CD4-positive, alpha-beta T cell treated with Interleukin-6 for 4 hours (primary cell): ENCODE measurements at regions not wholly inside any gene's neighbourhood (a gene's known extent, or its start where the extent isn't known, plus 50 kb on each side); places are given as distances from the start of the nearest gene placed in this dataset.
"Not testable (repeated sequence)": the region's sequence is repeated elsewhere in the genome, so short reads cannot be mapped to it uniquely, and the experiment has no call there.

Experiments used
- DNase-seq: peaks from one replicate; pipeline ENCODE4 v3.0.0-alpha.2; 2020; ENCODE audit warnings: mixed read lengths

DNA sequence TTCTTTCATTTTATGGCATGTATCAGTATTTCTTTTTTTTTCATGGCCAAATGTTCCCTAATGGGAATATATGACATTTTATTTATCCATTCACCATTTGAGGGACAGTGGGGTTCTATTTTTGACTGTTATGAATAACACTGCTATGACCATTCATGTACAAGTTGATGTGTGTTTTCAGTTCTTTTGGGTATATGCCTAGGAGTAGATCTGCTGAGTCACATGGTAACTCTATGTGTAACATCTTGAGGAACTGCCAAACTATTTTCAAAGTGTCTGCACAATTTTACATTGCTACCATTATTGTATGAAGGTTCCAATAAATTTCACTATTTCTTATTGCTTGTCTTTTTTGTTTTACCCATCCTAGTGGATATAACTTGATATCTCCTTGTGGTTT is 223.0 kb downstream of the TANC2 start:
- no peak for DNase-seq

DNA sequence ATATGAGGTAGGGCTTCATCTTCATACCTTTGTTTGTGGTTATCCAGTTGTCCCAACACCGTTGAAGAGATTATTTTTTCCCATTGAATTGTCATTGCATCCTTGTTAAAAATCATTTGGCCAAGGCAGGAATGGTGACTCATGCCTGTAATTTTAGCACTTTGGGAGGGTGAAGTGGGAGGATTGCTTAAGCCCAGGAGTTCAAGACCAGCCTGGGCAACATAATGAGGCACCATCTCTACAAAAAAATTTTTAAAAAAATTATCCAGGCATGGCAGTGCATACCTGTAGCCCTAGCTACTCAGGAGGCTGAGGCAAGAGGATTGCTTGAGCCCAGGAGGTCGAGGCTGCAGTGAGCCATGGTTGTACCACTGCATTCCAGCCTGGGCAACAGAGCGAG is 223.9 kb downstream of the TANC2 start:
- no peak for DNase-seq

GRCh38 chr17:63190821-63191370 is 224.9 kb downstream of the TANC2 start:
- no peak for DNase-seq

GRCh38 chr17:63191610-63192009 is 225.6 kb downstream of the TANC2 start:
- DNase-seq, result no peak

GRCh38 chr17:63193827-63194226 is 227.8 kb downstream of the TANC2 start:
- DNase-seq, result no peak

DNA sequence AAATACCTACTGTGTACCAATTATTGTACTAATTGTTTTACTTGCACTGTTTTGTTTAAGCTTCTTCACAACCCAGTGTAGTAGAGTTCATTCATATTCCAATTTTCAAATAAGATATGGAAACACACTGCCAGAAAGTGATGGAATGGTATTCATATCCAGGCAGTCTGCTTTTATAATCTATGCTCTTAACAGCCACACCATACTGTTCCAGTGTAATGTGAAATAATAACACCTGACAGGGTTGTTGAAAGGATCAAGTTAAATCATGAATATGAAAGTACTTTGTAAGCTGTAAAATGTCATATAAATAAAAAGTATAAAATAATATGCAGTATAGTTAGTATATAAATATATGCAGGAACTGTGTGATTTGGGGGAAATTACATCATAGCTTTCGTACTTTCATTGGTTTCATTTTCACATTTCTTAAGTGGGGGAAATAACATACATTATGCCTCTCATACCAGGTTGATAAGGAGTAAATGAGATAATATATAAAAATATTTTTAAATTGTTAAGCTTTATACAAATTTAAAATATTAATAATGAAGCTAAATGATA is 230.8 kb downstream of the TANC2 start:
- DNase-seq, result no peak

DNA sequence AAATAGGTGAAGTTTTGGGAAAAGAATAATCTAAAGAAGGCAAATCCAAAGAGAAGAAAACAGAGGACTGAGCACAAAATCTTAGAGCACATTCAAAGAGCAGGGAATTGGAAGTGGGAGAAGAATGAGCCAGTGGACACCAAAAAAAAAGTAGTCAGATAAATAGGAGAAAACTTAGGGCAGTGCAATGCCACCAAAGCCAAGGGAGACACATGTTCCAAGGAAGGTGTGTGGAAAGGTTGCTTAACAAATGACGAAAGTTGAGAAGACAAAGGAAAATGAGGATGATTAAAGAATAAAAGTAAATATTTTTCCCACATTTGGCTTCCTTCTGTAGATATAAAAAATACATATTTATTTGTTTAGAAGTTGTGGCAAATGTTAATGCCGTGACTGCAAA is 237.6 kb downstream of the TANC2 start:
- DNase-seq, result no peak

DNA sequence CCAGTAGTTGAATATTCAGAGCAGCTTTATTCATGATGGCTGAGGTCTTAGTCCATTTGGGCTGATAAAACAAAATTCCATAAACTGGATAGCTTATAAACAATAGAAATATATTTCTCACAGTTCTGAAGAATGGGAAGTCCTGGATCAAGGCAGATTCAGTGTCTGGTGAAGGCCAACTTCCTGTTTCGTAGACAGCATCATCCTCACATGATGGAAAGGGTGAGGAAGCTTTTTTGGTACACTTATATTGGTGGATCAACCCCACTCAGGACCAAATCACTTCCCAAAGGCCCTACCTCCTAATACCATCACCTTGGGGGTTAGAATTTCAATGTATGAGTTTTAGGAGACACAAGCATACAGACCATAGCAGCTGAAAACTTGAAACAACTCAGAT is 224.2 kb downstream of the CYB561 start:
- DNase-seq, result no peak

GRCh38 chr17:63222655-63223054 is 223.5 kb downstream of the CYB561 start:
- DNase-seq, result no peak

DNA sequence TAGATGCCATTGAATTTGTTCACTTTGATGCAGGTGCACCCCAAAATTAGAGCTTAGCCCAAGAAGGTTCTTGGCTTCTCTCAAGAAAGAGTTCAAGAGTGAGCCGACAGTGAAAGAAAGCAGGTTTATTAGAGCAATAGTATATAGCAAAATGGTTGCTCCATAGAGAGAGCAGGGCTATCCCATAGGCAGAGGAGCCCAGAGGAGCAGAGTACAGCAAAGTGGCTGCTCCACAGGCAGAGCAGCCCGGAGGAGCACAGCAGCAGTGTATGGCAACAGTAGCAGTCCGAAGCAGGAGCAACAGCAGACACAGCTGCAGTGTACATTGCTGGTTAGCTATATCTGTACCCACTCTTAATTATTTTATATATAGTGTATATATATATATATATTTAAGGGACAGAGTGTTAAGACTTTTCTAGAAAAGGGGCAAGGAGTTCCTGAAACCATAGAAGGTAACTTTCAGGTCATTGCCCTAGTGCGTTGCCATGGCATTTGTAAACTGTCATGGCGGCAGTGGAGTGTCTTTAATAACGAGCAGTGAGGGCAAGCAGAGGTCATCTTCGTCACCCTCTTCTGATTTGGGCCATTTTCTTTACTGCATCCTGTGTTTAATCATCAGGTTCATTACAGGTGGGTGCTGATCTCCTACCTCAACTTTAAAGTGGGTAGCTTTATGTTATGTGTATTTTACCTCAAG is 222.7 kb downstream of the CYB561 start:
- DNase-seq, result no peak

GRCh38 chr17:63224644-63225043 is 221.5 kb downstream of the CYB561 start:
- DNase-seq, result no peak

- DNase-seq, result not testable (repeated sequence)
These were observed 219.4 kb downstream of the CYB561 start for GRCh38 chr17:63226720-63227119.

DNA sequence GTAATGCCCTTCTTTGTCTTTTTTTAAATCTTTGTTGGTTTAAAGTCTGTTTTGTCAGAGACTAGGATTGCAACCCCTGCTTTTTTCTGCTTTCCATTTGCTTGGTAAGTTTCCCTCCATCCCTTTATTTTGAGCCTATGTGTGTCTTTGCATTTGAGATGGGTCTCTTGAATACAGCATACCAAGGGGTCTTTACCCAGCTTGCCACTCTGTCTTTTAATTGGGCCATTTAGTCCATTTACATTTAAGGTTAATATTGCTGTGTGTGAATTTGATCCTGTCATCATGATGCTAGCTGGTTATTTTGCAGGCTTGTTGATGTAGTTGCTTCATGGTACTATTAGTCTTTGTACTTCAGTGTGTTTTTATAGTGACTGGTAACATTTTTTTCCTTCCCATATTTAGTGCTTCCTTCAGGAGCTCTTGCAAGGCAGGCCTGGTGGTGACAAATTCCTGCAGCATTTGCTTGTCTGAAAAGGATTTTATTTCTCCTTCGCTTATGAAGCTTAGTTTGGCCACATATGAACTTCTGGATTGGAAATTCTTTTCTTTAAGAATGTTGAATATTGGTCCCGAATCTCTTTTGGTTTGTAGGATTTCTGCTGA is 215.0 kb downstream of the CYB561 start:
- DNase-seq, result not testable (repeated sequence)

DNA sequence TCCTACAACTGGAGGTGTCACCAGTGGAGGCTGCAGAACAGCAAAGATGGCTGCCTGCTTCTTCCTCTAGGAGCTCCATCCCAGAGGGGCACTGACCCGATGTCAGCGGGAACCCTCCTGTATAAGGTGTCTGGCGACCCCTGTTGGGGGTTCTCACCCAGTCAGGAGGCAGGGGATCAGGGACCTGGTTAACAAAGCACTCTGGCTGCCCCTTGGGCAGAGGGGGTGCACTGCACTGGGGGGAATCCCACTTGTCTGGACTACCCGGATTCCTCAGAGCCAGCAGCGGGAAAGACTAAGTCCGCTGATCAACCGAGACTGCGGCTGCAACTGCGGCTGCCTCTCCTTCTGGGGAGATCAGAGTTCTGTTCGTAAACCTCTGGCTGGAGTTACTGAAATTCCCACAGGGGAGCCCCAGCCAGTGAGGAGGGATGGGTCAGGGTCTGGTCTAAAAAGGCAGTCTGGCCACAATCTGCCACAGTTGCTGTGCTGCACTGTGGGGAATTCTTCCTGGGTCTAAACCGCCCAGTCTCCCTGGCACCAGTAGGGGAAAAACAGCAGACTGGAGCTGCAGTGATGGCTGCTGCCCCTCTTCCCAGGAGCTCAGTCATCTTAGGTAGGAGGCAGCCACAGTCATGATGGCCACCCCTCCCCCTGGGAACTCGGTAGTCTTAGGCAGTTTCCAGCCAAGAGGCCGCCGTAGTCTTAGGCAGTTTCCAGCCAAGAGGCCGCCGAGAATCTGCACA is 213.4 kb downstream of the CYB561 start:
- DNase-seq, result peak; percentile 1

DNA sequence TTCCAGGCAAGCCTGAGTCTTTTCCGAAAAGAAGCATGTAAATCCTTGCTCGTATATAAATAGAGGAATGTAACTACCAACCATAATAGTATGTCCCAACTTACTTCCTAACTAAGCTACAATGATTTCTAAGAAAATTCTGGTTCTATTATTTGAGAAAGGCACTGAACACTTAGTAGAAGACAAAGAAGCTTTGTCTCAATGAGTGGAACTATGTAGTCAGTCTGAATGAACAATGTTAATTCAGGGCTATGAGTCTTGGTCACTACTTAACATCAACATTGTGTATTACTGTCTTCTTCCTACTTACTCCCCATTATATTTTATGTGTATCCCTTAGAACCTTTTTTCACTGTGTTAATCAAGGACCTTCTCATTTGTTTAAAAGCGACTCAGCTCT is 206.0 kb downstream of the CYB561 start:
- DNase-seq, result no peak

- DNase-seq, result no peak
These were observed 199.8 kb downstream of the CYB561 start for GRCh38 chr17:63246344-63246743.

DNA sequence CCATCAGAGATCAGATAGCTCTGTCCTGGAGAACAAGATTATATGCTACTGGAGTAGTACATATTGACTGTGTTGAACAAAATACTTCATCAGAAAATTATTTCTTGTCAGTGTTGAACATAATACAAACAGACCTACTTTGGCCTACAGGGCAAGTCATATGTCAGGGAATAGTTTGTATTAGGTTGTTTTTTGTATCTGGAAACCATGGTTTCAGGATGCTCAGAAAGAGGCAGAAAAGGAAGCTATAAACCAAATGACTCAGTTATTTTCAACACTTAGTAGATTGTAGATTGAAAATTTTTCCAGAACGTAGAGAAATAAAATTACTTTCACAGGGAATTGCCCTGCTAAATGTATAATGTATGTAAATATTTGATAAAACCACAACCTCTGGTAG is 198.4 kb downstream of the CYB561 start:
- no peak for DNase-seq

DNA sequence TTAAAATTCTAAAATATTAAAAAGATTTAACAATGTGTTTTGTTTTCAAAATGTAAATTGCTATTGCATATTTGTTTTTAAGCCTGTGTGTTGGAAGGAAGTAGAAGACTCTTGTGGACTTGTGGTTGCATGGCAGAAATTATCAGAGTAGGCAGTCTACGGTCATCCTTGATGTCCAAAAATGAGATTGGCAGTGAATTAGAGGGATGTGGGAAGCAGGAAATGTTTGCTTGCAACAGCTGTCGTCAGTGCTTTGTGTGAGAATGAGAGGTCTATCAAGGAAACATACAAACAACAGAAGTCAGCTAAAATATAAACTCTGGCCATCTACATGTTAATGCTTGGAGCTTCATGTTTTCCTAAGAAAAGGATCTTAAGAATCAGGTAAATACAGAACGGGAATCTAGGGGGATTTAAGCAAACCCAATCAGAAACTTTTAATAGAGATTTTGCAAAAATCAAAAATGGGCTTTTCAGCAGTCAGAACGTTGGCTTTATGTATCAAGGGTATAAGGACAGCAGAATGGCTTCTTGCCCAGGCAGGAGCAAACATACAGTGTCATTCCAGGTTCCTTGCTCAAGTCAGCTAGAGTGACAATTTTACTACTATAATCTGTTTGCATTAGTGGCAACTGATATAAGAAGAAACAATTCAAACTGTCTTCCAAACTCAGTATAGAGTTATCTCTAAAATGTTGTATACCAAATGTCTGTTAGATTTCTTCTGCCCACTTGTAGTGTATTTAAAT is 196.7 kb downstream of the CYB561 start:
- DNase-seq, result no peak

- no peak for DNase-seq
These were observed 195.3 kb downstream of the CYB561 start for GRCh38 chr17:63250830-63251229.

DNA sequence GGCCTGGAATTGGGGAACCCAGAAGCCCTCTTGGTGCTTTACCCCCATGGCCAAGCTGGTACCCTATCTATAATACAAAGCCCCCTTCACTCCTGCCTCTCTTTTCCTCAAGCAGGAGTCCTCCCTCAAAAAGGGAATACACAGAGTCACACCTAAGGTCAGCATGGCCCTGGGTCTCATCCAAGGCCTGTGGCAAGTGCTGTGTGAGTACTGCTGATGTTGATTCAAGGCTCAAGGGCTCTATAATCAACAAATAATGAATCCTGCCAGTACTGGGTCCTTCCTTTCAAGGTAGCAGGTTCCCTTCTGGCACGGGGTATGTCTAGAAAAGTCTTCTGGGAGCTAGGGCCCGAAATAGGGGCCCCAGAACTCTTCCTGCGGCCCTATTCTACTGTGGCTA is 187.3 kb downstream of the CYB561 start:
- DNase-seq, result no peak

DNA sequence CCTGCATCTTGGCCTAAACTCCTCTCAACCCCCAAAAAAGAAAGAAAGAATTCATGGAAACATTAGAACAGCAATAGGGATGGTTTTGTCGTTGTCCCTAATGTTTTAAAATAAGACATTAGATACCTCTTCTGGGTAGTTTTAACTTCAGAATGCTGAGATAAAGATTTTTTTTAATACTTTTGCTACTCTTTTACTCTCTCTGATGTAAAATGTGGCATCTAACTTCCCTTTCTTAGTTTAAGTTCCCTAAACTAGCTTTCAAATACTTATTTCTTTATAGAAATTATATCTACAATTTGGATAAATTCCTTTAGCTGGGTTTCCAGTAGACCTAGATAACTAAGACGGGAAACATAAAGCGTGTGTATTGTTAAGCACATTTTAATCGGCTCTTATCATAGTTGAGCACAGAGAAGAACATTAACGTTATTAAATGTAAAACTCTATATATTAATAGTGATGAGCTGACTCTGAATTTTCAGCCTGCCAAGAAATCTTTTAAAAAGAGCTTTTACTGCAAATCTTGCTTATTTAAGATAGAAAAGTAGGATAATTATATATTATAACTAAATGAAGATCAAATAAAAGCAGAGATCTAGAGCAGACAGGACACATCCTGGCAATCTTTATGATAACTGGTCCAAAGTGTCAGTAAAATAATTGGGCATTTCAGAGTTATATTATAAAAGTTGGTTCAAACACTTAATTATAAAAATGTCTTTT is 183.2 kb downstream of the CYB561 start:
- DNase-seq, result no peak

DNA sequence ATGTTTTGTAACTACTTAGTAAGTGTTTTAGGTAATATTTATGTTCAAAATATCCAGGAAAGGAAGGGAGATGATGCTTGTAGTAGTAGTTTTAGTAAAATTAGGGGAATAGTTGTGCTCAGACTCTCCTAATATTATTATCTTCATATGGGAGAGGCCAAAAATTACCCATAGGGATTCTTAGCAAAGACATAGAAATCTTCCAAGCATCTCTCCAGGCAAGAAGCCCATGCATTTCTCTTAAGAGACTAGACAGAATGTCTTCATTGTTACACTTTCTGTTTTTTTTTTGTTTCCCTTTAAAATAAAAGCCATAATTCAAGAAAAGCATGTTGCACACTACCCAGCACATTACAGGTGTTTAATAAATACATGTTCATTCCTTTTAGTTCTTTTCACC is 180.6 kb downstream of the CYB561 start:
- DNase-seq, result no peak
